Fibroblast of skin of left quadriceps (primary cell): ENCODE measurements at regions not wholly inside any gene's neighbourhood (a gene's known extent, or its start where the extent isn't known, plus 50 kb on each side); places are given as distances from the start of the nearest gene placed in this dataset.
A peak's percentile ranks its signal among the peaks of the same experiment; 100 is the strongest.

ENCODE experiments used
- DNase-seq, 2 experiments: peaks; one replicate each; pipeline ENCODE4 v3.0.0-alpha.2; 2013; ENCODE audit warnings: low read depth in 2 of 2

DNA sequence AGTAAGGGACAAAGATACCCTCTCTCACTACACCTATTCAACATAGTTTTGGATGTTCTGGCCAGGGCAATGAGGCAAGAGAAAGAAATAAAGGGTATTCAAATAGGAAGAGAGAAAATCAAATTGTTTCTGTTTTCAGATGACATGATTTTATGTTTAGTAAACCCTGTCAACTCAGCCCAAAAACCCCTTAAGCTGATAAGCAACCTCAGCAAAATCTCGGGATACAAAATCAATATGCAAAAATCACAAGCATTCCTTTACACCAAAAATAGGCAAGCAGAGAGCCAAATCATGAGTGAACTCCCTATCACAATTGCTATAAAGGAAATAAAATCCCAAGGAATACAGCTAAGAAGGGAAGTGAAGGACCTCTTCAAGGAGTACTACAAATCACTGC lies 1130.7 kb upstream of the PIK3C3 start:
- no peak for DNase-seq

GRCh38 chr18:40821596-40822243 lies 1133.3 kb upstream of the PIK3C3 start:
- DNase-seq: no peak

GRCh38 chr18:40812981-40813515 lies 1142.0 kb upstream of the PIK3C3 start:
- no peak for DNase-seq

DNA sequence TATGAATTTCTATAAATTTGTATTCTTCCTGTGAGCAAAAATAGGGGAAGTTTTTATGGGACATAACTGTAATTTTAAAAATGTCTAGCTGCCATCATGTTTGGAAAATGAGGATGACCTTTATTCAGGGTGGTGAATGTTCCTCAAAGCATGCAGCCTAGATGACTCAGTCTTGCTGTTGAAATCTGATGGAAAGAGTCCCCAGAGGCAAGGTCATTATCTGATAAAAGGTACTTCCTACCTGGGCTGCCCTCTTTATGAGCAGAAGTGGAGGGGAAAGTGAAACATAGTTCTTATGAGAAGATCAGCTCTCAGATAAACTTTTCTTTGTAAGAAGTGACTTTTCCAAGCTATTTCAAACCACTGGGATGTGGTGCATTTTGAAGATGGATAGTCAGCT lies 1144.7 kb upstream of the PIK3C3 start:
- DNase-seq: no peak

GRCh38 chr18:40789286-40789685 lies 1165.7 kb upstream of the PIK3C3 start:
- no peak for DNase-seq

DNA sequence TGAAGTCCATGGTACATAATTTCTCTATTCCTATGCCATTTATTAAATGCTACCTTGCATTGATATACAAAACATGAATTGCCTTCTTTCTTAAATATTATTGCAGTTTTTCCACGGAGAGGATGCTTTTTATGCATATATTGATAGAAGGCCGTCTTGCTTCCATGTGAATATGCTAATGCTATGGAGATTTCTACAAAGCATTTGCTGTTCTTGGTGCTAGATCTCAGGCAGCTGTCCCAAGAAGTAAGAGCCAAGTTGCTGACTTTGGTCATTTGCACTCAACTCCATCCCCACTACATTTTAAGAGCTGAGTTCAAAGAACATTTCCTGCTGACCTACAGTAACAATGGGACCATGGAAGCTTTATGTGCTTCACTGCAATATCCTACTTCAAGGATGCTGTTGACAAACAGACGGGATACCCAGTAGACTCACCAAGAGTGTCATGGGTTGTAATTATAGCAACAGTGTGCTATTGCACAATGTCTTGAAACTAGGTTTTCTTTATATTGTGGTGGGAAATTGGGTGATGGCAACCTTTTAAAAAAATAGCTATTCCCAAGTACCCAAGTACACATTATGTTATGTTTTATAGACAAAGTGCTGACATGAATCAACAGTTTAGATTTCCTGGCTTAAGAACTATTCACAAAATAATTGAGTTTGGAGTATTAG lies 1172.4 kb upstream of the PIK3C3 start:
- DNase-seq: no peak

- no peak for DNase-seq
Observed at GRCh38 chr18:40769786-40770185, 1185.2 kb upstream of the PIK3C3 start.

GRCh38 chr18:40760251-40760650 lies 1194.8 kb upstream of the PIK3C3 start:
- no peak for DNase-seq

DNA sequence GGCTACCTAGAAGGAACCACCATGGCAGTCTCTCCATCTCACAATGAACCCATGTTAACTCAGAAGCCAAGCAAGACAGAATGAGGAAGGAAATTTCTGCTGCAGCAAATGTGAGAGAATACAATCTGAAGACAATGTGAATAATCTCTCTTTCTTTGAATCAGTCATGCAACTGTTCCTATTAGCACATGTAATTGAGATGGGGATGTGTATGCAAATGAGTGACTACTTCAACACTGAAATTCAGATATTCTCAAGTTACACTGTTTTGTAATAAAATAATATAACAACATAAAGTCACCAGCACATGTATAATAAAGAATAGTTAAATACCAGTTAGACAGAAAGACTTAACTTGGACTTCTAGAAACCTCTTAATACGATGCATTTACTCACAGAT lies 1200.6 kb upstream of the PIK3C3 start:
- DNase-seq: no peak

GRCh38 chr18:40752316-40752715 lies 1202.7 kb upstream of the PIK3C3 start:
- DNase-seq: no peak

- no peak for DNase-seq
Observed at GRCh38 chr18:40751186-40751585, 1203.8 kb upstream of the PIK3C3 start.

- no peak for DNase-seq
Observed at GRCh38 chr18:40739029-40739428, 1216.0 kb upstream of the PIK3C3 start.

- no peak for DNase-seq
Observed at GRCh38 chr18:40738321-40738880, 1216.6 kb upstream of the PIK3C3 start.

- DNase-seq: no peak
Observed at GRCh38 chr18:40708726-40709125, 1246.3 kb upstream of the PIK3C3 start.

- DNase-seq: no peak
Observed at GRCh38 chr18:40707797-40708196, 1247.2 kb upstream of the PIK3C3 start.

DNA sequence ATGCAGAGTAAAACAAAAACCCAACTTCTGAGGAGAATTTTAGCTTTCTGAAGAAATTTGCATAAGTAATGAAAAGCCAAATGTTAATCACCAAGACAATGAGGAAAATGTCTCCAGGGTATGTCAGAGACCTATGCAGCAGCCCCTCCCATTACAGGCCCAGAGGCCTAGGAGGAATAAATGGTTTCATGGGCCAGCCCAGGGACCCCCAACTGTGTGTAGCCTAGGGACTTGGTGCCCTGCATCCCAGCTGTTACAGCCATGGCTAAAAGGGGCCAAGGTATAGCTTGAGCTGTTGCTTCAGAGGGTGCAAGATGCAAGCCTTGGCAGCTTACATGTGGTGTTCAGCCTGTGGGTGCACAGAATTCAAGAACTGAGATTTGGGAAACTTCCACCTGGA lies 1256.9 kb upstream of the PIK3C3 start:
- DNase-seq: no peak

DNA sequence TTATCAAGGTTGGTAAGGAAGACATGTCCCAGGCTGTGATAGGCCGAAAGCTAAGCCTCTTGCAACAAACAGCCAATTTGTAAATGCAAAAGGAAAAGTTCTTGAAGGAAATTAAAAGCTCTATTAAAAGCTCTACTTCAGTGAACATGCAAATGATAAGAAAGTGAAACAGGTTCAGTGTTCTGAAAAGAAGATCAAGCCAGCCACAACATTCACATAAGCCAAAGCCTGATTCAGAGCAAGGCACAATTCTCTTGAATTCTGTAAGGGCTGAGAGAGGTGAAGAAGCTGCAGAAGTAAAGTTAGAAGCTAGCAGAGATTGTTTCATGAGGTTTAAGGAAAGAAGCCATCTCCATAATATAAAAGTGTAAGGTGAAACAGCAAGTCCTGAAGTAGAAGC lies 1259.5 kb upstream of the PIK3C3 start:
- no peak for DNase-seq

DNA sequence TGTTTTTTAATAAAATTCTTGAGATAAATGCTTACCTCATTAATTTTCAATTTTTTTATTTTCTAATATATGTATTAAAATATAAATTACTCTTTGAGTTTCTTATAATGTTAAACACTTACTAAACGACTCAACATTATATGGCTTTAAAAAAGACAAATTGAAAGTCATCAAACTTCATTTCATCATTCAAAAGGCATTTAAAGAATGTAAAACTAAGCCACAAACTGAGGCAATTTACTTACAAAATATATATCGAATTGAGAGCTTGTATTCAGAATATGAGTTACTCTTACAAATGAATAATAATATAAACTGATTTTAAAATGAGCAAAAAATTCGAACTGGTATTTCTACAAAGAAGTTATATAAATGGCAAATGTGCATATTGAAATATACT lies 1262.2 kb upstream of the PIK3C3 start:
- DNase-seq: no peak

DNA sequence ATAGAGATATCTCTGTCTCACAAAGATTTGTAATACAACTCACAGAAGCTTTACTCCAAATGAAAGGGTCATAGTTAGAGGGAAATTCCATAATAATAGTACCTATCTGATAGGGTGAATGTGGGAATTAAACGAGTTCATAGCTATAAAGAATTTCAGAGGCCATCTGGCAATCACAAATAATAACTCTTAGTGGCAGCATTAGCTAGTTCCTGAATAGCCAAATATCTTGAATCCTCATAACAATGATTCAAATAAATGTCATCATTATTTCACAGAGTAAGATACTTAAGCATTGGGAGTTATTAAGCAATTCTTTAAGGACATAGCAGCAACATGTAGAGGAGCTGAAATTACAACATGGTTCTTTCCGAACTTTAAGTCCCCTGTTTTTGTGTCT lies 1265.0 kb upstream of the PIK3C3 start:
- no peak for DNase-seq

DNA sequence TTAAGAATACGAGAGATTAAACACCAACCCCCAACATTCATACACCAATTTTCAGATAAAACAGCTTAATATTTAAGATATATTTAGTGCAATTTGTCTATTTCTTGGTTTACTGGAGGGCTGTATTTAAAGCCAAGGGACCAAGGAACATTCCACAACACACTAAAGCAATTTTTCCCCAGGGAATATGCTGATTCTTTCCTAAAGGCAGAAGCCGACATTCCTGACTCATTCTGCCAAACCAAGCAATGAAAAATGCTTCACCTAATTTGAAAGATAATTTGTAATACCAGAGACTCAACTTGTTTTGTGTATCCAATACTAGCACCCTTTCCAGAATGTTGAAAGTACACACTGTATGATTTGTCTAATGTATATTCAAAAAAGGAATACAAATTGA lies 1267.6 kb upstream of the PIK3C3 start:
- peak; percentile 21 to 25 for DNase-seq

DNA sequence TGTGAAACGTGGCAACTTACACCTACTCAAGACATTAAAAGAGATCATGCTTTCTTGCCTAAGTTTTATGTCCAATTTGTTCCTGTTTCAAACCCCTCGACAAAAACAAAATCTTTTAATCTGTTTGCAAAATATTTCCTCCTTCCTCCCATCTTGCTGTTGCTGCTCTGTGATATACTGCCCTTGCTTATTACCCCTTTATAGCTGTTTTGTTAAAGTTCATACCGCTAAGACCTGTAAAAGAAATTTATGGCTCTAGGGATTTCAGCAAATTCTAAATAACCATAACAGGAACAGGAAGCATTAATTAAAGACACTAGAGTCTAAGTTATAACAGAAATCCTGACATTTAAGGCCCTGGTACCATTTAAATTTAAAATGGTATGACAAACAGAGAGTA lies 1268.2 kb upstream of the PIK3C3 start:
- DNase-seq: no peak

GRCh38 chr18:40685219-40685618 lies 1269.8 kb upstream of the PIK3C3 start:
- no peak for DNase-seq

DNA sequence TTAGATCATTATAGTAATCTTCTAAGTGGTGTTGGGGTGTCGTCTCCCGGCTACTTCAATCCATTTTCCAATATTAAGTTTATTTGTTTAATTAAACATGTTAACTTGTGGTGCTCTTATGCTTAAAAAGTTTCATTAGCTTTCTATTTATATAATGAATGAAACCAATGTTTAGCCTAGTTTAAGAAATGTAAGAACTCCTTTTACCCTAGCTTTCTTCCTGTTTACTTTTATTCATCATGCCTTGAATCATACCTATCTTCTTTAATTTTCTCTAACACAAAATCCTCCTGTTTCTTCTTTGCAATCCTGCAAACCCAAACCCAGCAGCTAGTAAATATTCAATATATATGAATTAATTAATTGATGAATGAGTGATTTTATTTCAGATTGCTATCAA lies 1276.7 kb upstream of the PIK3C3 start:
- DNase-seq: no peak
